K562 (cell line): ENCODE measurements at regions not wholly inside any gene's neighbourhood (a gene's known extent, or its start where the extent isn't known, plus 50 kb on each side); places are given as distances from the start of the nearest gene placed in this dataset.

Source experiments
- BCOR ChIP-seq: fragments of 450-650 bp; IDR thresholded peaks from 2 replicates; pipeline ENCODE4 v1.6.1; 2016
- BRD9 ChIP-seq: fragments of 450-650 bp; IDR thresholded peaks from 2 replicates; pipeline ENCODE4 v1.6.1; 2018; ENCODE audit warnings: low read depth; ENCODE audit not compliant: partially characterized antibody
- ERF ChIP-seq: fragments of 450-650 bp; formaldehyde crosslinking; IDR thresholded peaks from 2 replicates; pipeline ENCODE4 v1.4.0; 2020; ENCODE audit warnings: mild to moderate bottlenecking, mixed read lengths
- HBP1 ChIP-seq: fragments of 450-650 bp; formaldehyde crosslinking; IDR thresholded peaks from 2 replicates; pipeline ENCODE4 v1.4.0; 2022; ENCODE audit warnings: missing genetic modification characterization
- KAT8 ChIP-seq: fragments of 450-650 bp; IDR thresholded peaks from 2 replicates; pipeline ENCODE4 v1.6.1; 2016; ENCODE audit warnings: low read depth, mild to moderate bottlenecking
- L3MBTL2 ChIP-seq: fragments of 450-650 bp; IDR thresholded peaks from 2 replicates; pipeline ENCODE4 v1.6.1; 2016; ENCODE audit warnings: mild to moderate bottlenecking, moderate library complexity
- NFXL1 ChIP-seq: fragments of 450-650 bp; formaldehyde crosslinking; IDR thresholded peaks from 2 replicates; pipeline ENCODE4 v1.4.0; 2021; ENCODE audit warnings: mild to moderate bottlenecking
- RBM39 ChIP-seq: fragments of 200-400 bp; formaldehyde crosslinking; optimal IDR thresholded peaks from 2 replicates; pipeline ENCODE3; 2018; ENCODE audit warnings: low read depth, low read length
- RFX5 ChIP-seq: IDR thresholded peaks from 2 replicates; pipeline ENCODE4 v1.6.1; 2011; ENCODE audit warnings: low read depth, mild to moderate bottlenecking, improper control_type of control experiment, low read length
- RREB1 ChIP-seq: fragments of 250-450 bp; sonication (Bioruptor Pico); IDR thresholded peaks from 2 replicates; pipeline ENCODE4 v1.4.0; 2020
- SAFB ChIP-seq: fragments of 200-400 bp; formaldehyde crosslinking; IDR thresholded peaks from 2 replicates; pipeline ENCODE4 v1.6.1; 2017; ENCODE audit warnings: low read depth, low read length, borderline replicate concordance
- ZNF23 ChIP-seq: fragments of 250-450 bp; sonication (Bioruptor Pico); IDR thresholded peaks from 2 replicates; pipeline ENCODE4 v1.4.0; 2020; ENCODE audit warnings: mild to moderate bottlenecking
- ZNF398 ChIP-seq: fragments of 250-450 bp; sonication (Bioruptor Pico); IDR thresholded peaks from 2 replicates; pipeline ENCODE4 v1.8.0; 2021; ENCODE audit warnings: moderate library complexity, mild to moderate bottlenecking, inconsistent platforms
- ZNF507 ChIP-seq: conservative IDR thresholded peaks from 2 replicates; pipeline ENCODE4 v1.6.1; 2017; ENCODE audit warnings: missing genetic modification characterization, missing compliant biosample characterization
- ZNF512 ChIP-seq: IDR thresholded peaks from 2 replicates; pipeline ENCODE4 v1.6.1; 2016; ENCODE audit warnings: missing genetic modification characterization, missing compliant biosample characterization
- ZNF717 ChIP-seq: fragments of 250-450 bp; sonication (Bioruptor Pico); IDR thresholded peaks from 2 replicates; pipeline ENCODE4 v1.5.0; 2021
- TF ChIP-seq, protein P1 (sequence below): sonication (generic); formaldehyde crosslinking; IDR thresholded peaks from 2 replicates; pipeline ENCODE4 v1.8.0; 2022; ENCODE audit warnings: mild to moderate bottlenecking, missing genetic modification reagents

DNA sequence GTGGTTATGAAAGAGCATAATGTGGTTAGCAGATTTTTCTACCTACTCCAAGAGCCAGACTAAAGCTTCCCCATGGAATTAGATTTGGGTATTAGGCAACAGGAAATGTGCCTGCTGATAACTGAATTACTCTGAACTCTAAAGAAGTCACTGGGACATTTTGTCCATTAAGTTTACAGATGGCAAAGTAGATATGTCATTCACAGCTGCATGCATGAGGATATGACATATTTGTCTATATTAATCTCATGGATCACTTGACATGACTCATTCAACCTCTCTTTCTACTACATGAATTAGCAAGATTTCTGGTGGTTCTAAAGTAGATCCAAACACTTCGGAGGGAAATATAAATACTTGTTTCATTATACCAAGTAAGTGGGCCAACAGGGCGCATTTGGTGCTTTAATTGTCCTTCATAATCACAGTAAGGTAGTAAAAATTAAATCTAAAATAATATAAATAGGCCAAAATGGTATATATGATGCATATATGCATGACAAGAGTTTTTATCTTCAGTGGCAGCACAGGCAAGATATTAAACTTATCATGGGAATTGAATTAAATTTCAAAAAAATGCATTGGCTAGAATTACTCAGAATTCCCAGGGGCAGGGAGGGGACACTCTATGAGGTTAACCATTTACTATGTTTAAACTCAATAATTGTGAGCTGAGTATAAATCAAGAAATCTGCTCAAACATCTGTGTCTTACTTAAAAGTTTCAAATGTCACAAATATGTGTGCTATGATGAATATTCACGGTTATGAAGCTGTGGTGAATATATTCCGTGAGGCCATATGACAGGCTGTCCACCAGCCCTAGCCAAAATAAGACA lies 365.3 kb upstream of the KCNMB2 start (continued):
- TF ChIP-seq HBP1 (CRISPR knock-in tag) = no peak
- TF ChIP-seq ZNF23 (CRISPR knock-in tag) = no peak
- no peak for TF ChIP-seq ZNF507 (tag)
- TF ChIP-seq RREB1 (CRISPR knock-in tag) = no peak
- TF ChIP-seq ZNF717 (CRISPR knock-in tag) = no peak
- peak; percentile 40; the same call in 1 of the 2 replicates for TF ChIP-seq BCOR
- TF ChIP-seq BRD9 = peak; percentile 89
- TF ChIP-seq RFX5 = no peak
- 0 out of 2 replicates have a peak, but pooled peaks have one; percentile 49 for TF ChIP-seq NFXL1 (CRISPR knock-in tag)
- no peak for TF ChIP-seq ZNF398
- TF ChIP-seq RBM39 = no peak
- TF ChIP-seq SAFB = no peak
- no peak for TF ChIP-seq ZNF512 (tag)
- TF ChIP-seq, protein P1, sequence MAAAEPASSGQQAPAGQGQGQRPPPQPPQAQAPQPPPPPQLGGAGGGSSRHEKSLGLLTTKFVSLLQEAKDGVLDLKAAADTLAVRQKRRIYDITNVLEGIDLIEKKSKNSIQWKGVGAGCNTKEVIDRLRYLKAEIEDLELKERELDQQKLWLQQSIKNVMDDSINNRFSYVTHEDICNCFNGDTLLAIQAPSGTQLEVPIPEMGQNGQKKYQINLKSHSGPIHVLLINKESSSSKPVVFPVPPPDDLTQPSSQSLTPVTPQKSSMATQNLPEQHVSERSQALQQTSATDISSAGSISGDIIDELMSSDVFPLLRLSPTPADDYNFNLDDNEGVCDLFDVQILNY (CRISPR knock-in tag) = no peak
- TF ChIP-seq ERF (CRISPR knock-in tag) = no peak
- no peak for TF ChIP-seq KAT8
- 0 out of 2 replicates have a peak, but pooled peaks have one; percentile 17 for TF ChIP-seq L3MBTL2
